OCI-LY7 (cell line): ENCODE measurements at regions not wholly inside any gene's neighbourhood (a gene's known extent, or its start where the extent isn't known, plus 50 kb on each side); places are given as distances from the start of the nearest gene placed in this dataset.

Source experiments
- BruUV-seq: library from RNA; stranded (reverse); fragments of 400-500 nt; replicated peaks from 2 replicates; lab custom pipeline; 2021; lab: Mats Ljungman, UMichigan
- CTCF ChIA-PET: fragments of 300-600 bp; sonication (Branson Sonifier 250); formaldehyde crosslinking; loops from one replicate; lab custom pipeline; 2022; ENCODE audit warnings: antibody characterized with exemption; ENCODE audit not compliant: unreplicated experiment; lab: Charles Lee
- POLR2A ChIA-PET: fragments of 300-600 bp; sonication (Branson Sonifier 250); formaldehyde crosslinking; loops from one replicate; lab custom pipeline; 2022; ENCODE audit warnings: antibody characterized with exemption; lab: Charles Lee
- DNase-seq: peaks from one replicate; pipeline ENCODE4 v3.0.0-alpha.2; 2015; ENCODE audit warnings: low spot score
- H2AFZ ChIP-seq: fragments of 200-600 bp; sonication (generic), shearing (Covaris generic); 2 replicates; pipeline ENCODE4 v1.6.1; 2014; ENCODE audit warnings: mild to moderate bottlenecking, antibody characterized with exemption, low read length, moderate library complexity
- H3K27ac ChIP-seq: fragments of 200-600 bp; sonication (generic); 2 replicates; pipeline ENCODE4 v1.5.1; 2014; ENCODE audit warnings: mixed run types, low read depth, mild to moderate bottlenecking, moderate library complexity, low read length, inconsistent platforms; ENCODE audit not compliant: poor library complexity, severe bottlenecking
- H3K36me3 ChIP-seq: fragments of 200-600 bp; sonication (generic); 2 replicates; pipeline ENCODE4 v1.6.1; 2014; ENCODE audit warnings: mild to moderate bottlenecking, antibody characterized with exemption, low read length, moderate library complexity, mixed read lengths; ENCODE audit not compliant: insufficient read depth
- H3K4me1 ChIP-seq: fragments of 200-600 bp; sonication (generic); 2 replicates; pipeline ENCODE4 v1.5.1; 2014; ENCODE audit warnings: mild to moderate bottlenecking, low read length; ENCODE audit not compliant: insufficient read depth, poor library complexity, severe bottlenecking
- H3K4me2 ChIP-seq: fragments of 200-600 bp; sonication (generic); 2 replicates; pipeline ENCODE4 v1.6.1; 2014; ENCODE audit warnings: mild to moderate bottlenecking, low read length
- H3K4me3 ChIP-seq: fragments of 200-600 bp; sonication (generic); 2 replicates; pipeline ENCODE4 v1.5.1; 2014; ENCODE audit warnings: mild to moderate bottlenecking, low read depth, low read length; ENCODE audit not compliant: poor library complexity, severe bottlenecking
- H3K79me2 ChIP-seq: fragments of 200-600 bp; sonication (generic); 2 replicates; pipeline ENCODE4 v1.6.1; 2016; ENCODE audit warnings: low read depth, mild to moderate bottlenecking, low read length, moderate library complexity, mixed read lengths; ENCODE audit not compliant: insufficient read depth
- H3K9me2 ChIP-seq: fragments of 200-600 bp; sonication (generic); 2 replicates; pipeline ENCODE4 v1.6.1; 2016; ENCODE audit warnings: mild to moderate bottlenecking, low read length, mixed read lengths; ENCODE audit not compliant: insufficient read depth
- H3K9me3 ChIP-seq: fragments of 200-600 bp; sonication (generic); 2 replicates; pipeline ENCODE4 v1.6.1; 2014; ENCODE audit warnings: mild to moderate bottlenecking, mixed run types, low read length, mixed read lengths
- H4K20me1 ChIP-seq: fragments of 200-600 bp; sonication (generic); 2 replicates; pipeline ENCODE4 v1.6.1; 2014; ENCODE audit warnings: mild to moderate bottlenecking, antibody characterized with exemption, low read length, moderate library complexity, mixed read lengths; ENCODE audit not compliant: insufficient read depth
- CTCF ChIP-seq: fragments of 200-600 bp; sonication (generic); conservative IDR thresholded peaks from 2 replicates; pipeline ENCODE4 v1.5.1; 2014; ENCODE audit warnings: mild to moderate bottlenecking, antibody characterized with exemption, low read length, moderate library complexity, mixed read lengths
- EZH2phosphoT487 ChIP-seq: fragments of 200-600 bp; sonication (generic); IDR thresholded peaks from 2 replicates; pipeline ENCODE4 v1.6.1; 2018; ENCODE audit warnings: low read depth, borderline replicate concordance, mild to moderate bottlenecking, mixed run types, antibody characterized with exemption, low read length, moderate library complexity, mixed read lengths
- intact Hi-C: fragments of 100-400 bp; cut with micrococcal nuclease; formaldehyde crosslinking; loops from one replicate; pipeline ENCODE4 v1.10.0; 2022; ENCODE audit not compliant: unreplicated experiment

GRCh38 chr9:94176608-94177007, 82.5 kb upstream of the ZNF169 start:
- Histone ChIP-seq H4K20me1 (peaks cover 55% of the 10 kb centered on the region), H3K4me2 (no peak overlapping the region), H3K36me3 (peaks cover 82% of the 10 kb centered on the region), H3K79me2 (peaks cover 76% of the 10 kb centered on the region), H3K4me3 (no peak overlapping the region), H3K27ac (no peak overlapping the region), H2AFZ (no peak overlapping the region), H3K9me2 (no peaks in the 10 kb centered on the region), H3K4me1 (peaks cover 43% of the 10 kb centered on the region), H3K9me3 (no peaks in the 10 kb centered on the region)
- no peak for DNase-seq
- BruUV-seq: TSS peak; percentile 2
- ChIA-PET CTCF (no interaction called here), POLR2A (interaction anchor here (0.7 kb wide), 1 partner anchor 100 kb away, joined by 3 read pairs; no protein-coding TSS in a partner anchor)
- no peak for TF ChIP-seq EZH2phosphoT487
- no peak for TF ChIP-seq CTCF
- intact Hi-C loops: no loop called here

GRCh38 chr9:94178927-94179326, 80.2 kb upstream of the ZNF169 start:
- Histone ChIP-seq H3K4me3 (no peak overlapping the region), H3K4me1 (peaks cover 25% of the 10 kb centered on the region), H3K79me2 (peaks cover 53% of the 10 kb centered on the region), H3K4me2 (no peak overlapping the region), H2AFZ (no peak overlapping the region), H3K9me2 (no peaks in the 10 kb centered on the region), H3K9me3 (no peaks in the 10 kb centered on the region), H4K20me1 (peaks cover 40% of the 10 kb centered on the region), H3K27ac (no peak overlapping the region), H3K36me3 (peaks cover 68% of the 10 kb centered on the region)
- CTCF ChIA-PET: no interaction called here
- POLR2A ChIA-PET: interaction anchor here (0.6 kb wide), 1 partner anchor 466 kb away, joined by 3 read pairs; no protein-coding TSS in a partner anchor
- DNase-seq: no peak
- TF ChIP-seq CTCF (no peak), EZH2phosphoT487 (no peak)
- intact Hi-C loops: no loop called here
- BruUV-seq: no TSS peak

- no peak for TF ChIP-seq CTCF
- TF ChIP-seq EZH2phosphoT487: no peak
- no peak for DNase-seq
- H3K4me1 ChIP-seq: peaks cover 4% of the 10 kb centered on the region
- BruUV-seq: no TSS peak
- H4K20me1 ChIP-seq: peaks cover 15% of the 10 kb centered on the region
- H3K4me3 ChIP-seq: no peak overlapping the region
- ChIA-PET POLR2A (interaction anchor here (0.6 to 1.0 kb wide), 2 partner anchors 9 to 14 kb away, joined by 3 to 6 read pairs; no protein-coding TSS in a partner anchor), CTCF (no interaction called here)
- H3K9me3 ChIP-seq: no peaks in the 10 kb centered on the region
- H3K36me3 ChIP-seq: peaks cover 41% of the 10 kb centered on the region
- no peak overlapping the region for H3K27ac ChIP-seq
- intact Hi-C loops: no loop called here
- no peak overlapping the region for H3K4me2 ChIP-seq
- no peak overlapping the region for H2AFZ ChIP-seq
- no peaks in the 10 kb centered on the region for H3K9me2 ChIP-seq
- H3K79me2 ChIP-seq: peaks cover 27% of the 10 kb centered on the region; the same call in 1 of the 2 replicates
These were observed 77.5 kb upstream of the ZNF169 start for GRCh38 chr9:94181408-94182181.
